ENCODE measurements at regions not wholly inside any gene's neighbourhood (a gene's known extent, or its start where the extent isn't known, plus 50 kb on each side); places are given as distances from the start of the nearest gene placed in this dataset.

DNA sequence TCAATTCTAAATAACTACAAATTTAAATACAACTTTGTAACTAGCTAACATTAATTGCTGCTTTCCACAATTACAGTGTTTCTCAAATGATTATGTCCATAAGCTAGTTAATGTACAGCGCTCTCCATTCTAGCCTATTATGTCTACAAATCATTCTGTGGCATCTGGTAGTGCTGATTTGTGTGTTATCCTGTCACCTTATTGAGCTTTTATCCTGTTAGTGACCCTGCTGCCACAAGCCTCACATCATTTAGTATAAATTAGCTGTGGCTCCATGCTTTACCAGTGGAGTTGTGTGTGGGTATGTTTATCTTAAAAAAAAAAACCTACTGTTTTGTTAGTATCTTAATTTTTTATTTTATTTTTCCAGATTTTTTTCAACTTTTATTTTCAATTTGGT is 112.6 kb upstream of the PJA2 start:
- H3K4me1 Mint-ChIP-seq = no peaks in the 10 kb centered on the region
- DNase-seq (ENCODE audit: low spot score in 2 of 2) (no peak), ATAC-seq (replicated peaks; ENCODE audit: extremely low read depth, poor library complexity, severe bottlenecking) (no peak)
- no peaks in the 10 kb centered on the region for H3K9me3 Mint-ChIP-seq
- H3K27ac Mint-ChIP-seq (ENCODE audit: low read depth) = no peak overlapping the region
- no peaks in the 10 kb centered on the region for H3K36me3 Mint-ChIP-seq (ENCODE audit: insufficient read depth)
- no peak overlapping the region for H3K4me3 Mint-ChIP-seq
- peaks cover 12% of the 10 kb centered on the region for H3K27me3 Mint-ChIP-seq

DNA sequence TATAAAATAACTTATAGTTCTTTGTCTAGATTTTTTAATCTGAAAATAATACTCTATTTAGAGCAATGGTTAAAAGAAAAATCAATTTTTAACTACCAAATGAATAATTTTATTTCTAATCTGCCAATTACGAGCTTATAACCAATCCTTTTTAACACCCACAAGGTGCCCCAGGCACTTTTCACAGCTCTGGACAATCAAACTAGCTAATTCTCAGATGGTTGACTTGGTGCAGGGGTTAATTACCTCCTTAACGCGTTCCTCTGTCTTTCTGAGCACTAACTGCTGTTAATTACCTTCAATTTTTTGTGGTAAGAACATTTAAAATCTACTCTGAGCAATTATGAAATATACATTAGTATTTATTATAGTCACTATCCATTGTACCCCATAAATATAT is 109.6 kb upstream of the PJA2 start:
- ATAC-seq (replicated peaks; ENCODE audit: extremely low read depth, poor library complexity, severe bottlenecking) (no peak), DNase-seq (ENCODE audit: low spot score in 2 of 2) (no peak)
- no peaks in the 10 kb centered on the region for H3K36me3 Mint-ChIP-seq (ENCODE audit: insufficient read depth)
- no peak overlapping the region for H3K27ac Mint-ChIP-seq (ENCODE audit: low read depth)
- peaks cover 12% of the 10 kb centered on the region for H3K27me3 Mint-ChIP-seq
- H3K4me1 Mint-ChIP-seq = no peaks in the 10 kb centered on the region
- H3K4me3 Mint-ChIP-seq = no peak overlapping the region
- no peaks in the 10 kb centered on the region for H3K9me3 Mint-ChIP-seq

DNA sequence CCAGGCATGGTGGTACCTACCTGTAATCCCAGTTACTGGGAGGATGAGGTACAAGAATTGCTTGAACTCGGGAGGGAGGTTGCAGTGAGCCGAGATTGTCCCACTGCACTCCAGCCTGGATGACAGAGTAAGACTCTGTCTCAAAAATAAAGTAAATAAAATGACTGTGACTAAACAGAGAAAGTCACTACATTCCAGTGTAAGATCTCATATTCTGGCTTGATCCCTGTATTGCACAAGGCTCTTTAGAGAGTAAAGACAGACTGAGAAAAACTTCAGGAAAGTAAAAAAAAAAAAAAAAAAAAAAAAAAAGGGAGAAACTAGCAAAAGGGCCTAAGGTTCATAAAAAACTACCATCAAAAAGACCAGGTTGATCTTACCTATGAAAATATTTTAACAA is 106.6 kb upstream of the PJA2 start:
- Mint-ChIP-seq H3K4me1 (no peaks in the 10 kb centered on the region), H3K27ac (ENCODE audit: low read depth) (no peak overlapping the region), H3K4me3 (no peak overlapping the region), H3K9me3 (no peaks in the 10 kb centered on the region), H3K36me3 (ENCODE audit: insufficient read depth) (no peaks in the 10 kb centered on the region), H3K27me3 (peaks cover 11% of the 10 kb centered on the region)
- ATAC-seq (replicated peaks; ENCODE audit: extremely low read depth, poor library complexity, severe bottlenecking) (no peak), DNase-seq (ENCODE audit: low spot score in 2 of 2) (no peak)

DNA sequence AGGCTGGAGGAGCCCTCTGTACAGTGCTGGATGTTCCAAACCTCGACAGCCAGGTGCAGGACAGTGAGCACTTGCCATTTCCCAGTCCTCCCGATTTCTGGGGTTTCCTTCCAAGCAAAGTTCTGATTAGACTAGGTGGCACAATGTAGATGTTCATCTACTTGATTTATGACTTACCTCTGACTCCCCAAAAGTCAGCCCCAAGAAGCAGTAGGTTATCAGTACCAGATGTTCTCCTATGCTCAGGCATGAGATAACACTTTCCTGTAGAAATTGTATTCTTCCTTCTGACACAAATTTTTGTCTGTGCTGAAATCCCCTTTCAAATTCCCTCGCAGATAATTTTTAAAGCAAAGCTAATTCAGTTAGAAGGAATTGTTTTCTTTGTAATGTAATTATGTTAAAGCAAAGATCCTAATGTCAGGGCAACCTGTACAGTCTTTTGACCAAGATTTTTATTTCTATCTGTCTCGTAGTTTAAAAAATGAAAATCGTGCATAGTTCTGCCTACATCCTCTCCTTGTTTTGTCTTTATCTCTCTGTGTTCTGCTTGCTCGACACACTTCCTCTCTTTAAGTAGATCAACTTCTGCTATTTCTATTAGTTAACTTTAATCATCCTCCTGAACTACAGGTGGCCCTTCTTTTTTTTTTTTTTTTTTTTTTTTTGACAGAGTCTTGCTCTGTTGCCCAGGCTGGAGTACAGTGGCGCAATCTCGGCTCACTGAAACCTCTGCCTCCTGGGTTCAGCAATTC is 102.4 kb upstream of the PJA2 start:
- H3K4me3 Mint-ChIP-seq = no peak overlapping the region
- DNase-seq (ENCODE audit: low spot score in 2 of 2) (no peak), ATAC-seq (replicated peaks; ENCODE audit: extremely low read depth, poor library complexity, severe bottlenecking) (no peak)
- no peaks in the 10 kb centered on the region for H3K4me1 Mint-ChIP-seq
- H3K27me3 Mint-ChIP-seq = peaks cover 26% of the 10 kb centered on the region
- no peaks in the 10 kb centered on the region for H3K9me3 Mint-ChIP-seq
- H3K36me3 Mint-ChIP-seq (ENCODE audit: insufficient read depth) = no peaks in the 10 kb centered on the region
- H3K27ac Mint-ChIP-seq (ENCODE audit: low read depth) = no peak overlapping the region

DNA sequence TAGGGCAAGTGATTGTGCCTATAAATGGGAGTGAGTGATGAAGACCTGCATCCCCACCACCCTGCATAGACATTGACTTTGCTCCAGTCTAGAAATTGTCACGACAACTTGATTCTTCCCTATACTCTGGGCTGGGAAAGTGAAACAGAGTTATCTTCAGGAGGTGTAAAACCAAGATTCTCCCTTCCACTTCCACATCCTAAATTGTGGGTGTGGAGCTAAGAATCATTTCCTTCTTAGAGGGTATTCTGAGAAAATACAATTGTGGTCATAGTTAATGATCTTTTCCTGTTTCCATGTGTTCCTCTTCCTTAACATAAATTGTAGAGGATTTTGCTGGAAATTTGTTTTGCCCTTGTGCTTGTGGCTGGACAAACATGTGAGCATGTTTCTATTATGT is 96.8 kb upstream of the PJA2 start:
- Mint-ChIP-seq H3K27ac (ENCODE audit: low read depth) (no peak overlapping the region), H3K9me3 (no peaks in the 10 kb centered on the region), H3K4me3 (no peak overlapping the region), H3K27me3 (peaks cover 21% of the 10 kb centered on the region), H3K4me1 (no peaks in the 10 kb centered on the region), H3K36me3 (ENCODE audit: insufficient read depth) (no peaks in the 10 kb centered on the region)
- no peak for DNase-seq (ENCODE audit: low spot score in 2 of 2)
- ATAC-seq (replicated peaks; ENCODE audit: extremely low read depth, poor library complexity, severe bottlenecking) = no peak

DNA sequence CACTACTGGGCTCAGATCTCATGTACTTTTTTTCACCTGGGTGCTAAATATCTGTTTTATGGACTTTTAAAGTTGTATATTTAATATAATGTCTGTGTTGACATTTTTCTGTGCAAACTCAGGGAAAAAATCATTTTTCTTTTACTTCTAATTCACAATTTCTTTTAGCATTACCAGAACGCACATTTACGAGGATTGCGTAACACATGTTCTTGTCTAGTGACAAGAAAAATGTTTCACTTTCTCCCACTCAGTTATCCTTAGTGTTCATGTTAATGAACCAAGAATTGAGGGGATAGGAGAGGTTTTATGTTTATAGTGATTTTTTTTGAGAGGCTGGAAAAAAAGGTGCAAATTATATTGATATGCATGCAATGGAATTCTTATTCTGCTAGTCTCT is 86.3 kb upstream of the PJA2 start:
- peaks cover 60% of the 10 kb centered on the region for H3K27me3 Mint-ChIP-seq
- DNase-seq (ENCODE audit: low spot score in 2 of 2) = no peak
- no peak overlapping the region for H3K27ac Mint-ChIP-seq (ENCODE audit: low read depth)
- H3K9me3 Mint-ChIP-seq = no peaks in the 10 kb centered on the region
- no peaks in the 10 kb centered on the region for H3K4me1 Mint-ChIP-seq
- H3K4me3 Mint-ChIP-seq = no peak overlapping the region
- H3K36me3 Mint-ChIP-seq (ENCODE audit: insufficient read depth) = no peaks in the 10 kb centered on the region
- ATAC-seq (replicated peaks; ENCODE audit: extremely low read depth, poor library complexity, severe bottlenecking) = no peak

DNA sequence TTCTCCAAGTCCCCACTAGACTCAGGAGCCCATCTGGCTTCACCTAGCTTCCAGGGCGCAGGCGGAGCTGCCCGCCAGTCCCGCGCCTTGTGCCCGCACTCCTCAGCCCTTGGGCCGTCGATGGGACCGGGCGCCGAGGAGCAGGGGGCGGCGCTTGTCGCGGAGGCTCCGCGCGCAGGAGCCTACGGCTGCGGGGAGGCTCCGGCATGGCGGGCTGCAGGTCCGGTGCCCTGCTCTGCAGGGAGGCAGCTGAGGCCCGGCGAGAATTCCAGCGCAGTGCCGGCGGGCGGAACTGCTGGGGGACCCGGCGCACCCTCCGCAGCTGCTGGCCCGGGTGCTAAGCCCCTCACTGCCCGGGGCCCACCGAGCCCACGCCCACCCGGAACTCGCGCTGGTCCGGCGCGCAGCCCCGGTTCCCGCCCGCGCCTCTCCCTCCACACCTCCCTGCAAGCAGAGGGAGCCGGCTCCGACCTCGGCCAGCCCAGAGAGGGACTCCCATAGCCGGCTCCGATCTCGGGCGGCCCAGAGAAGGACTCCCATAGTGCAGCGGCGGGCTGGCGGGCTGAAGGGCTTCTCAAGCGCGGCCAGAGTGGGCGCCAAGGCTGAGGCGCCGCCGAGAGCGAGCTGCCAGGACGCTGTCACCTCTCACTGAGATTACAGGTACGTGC is 78.1 kb upstream of the PJA2 start:
- no peaks in the 10 kb centered on the region for H3K36me3 Mint-ChIP-seq (ENCODE audit: insufficient read depth)
- H3K9me3 Mint-ChIP-seq = no peaks in the 10 kb centered on the region
- no peak overlapping the region for H3K4me3 Mint-ChIP-seq
- ATAC-seq (replicated peaks; ENCODE audit: extremely low read depth, poor library complexity, severe bottlenecking) (no peak), DNase-seq (ENCODE audit: low spot score in 2 of 2) (no peak)
- H3K27ac Mint-ChIP-seq (ENCODE audit: low read depth) = no peak overlapping the region
- H3K27me3 Mint-ChIP-seq = peaks cover 66% of the 10 kb centered on the region
- H3K4me1 Mint-ChIP-seq = no peaks in the 10 kb centered on the region

DNA sequence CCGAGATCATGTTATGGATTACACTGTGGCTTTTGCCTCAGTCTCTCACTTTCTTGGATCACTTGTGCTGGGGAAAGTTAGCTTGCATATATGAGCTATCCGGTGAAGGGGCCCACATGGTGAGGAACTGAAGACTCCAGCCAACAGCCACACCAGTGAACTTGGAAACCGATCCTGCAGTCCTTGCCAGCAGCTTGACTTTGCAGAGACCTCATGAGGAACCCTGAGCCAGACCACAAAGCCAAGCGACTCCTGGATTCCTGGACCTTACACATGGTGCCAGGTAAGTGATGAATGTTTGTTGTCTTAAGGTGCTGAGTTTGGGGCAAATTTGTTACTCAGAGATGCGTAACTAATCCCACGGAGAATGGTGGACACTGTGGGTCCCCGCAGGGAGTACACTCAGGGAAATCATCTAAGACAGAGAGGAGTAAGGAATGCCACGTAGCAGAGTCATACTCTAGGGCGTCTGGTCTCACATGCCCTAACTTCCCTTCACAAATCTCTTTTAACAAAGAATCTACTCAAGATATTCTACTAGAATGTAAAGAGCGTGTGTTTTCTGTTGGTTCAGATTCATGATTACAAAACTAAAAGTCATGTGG is 76.5 kb upstream of the PJA2 start:
- DNase-seq (ENCODE audit: low spot score in 2 of 2) = no peak
- no peak overlapping the region for H3K4me3 Mint-ChIP-seq
- H3K36me3 Mint-ChIP-seq (ENCODE audit: insufficient read depth) = no peaks in the 10 kb centered on the region
- no peak overlapping the region for H3K27ac Mint-ChIP-seq (ENCODE audit: low read depth)
- H3K27me3 Mint-ChIP-seq = peaks cover 63% of the 10 kb centered on the region
- no peaks in the 10 kb centered on the region for H3K9me3 Mint-ChIP-seq
- ATAC-seq (replicated peaks; ENCODE audit: extremely low read depth, poor library complexity, severe bottlenecking) = no peak
- H3K4me1 Mint-ChIP-seq = no peaks in the 10 kb centered on the region

DNA sequence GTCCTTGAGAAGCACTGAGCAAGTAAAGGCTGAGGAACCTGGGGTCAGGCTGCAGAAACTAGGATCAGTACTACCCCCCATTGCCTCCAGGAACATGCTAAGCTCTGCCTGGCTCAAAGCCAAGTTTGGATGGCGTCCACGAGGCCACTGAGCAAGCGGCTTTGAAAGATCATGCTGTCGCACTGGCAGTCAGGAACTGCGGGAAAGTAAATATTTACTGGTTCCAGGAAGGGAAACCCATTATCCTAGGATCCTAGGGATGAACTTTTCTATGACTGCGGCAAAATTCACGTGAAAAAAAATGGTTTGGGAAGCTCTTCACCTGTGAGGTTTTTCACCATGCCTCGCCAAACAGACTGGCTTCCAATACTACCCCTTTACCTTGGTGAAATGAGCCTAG is 75.3 kb upstream of the PJA2 start:
- Mint-ChIP-seq H3K36me3 (ENCODE audit: insufficient read depth) (no peaks in the 10 kb centered on the region), H3K9me3 (no peaks in the 10 kb centered on the region), H3K27ac (ENCODE audit: low read depth) (no peak overlapping the region), H3K27me3 (peaks cover 51% of the 10 kb centered on the region), H3K4me3 (no peak overlapping the region), H3K4me1 (no peaks in the 10 kb centered on the region)
- DNase-seq (ENCODE audit: low spot score in 2 of 2) = no peak
- ATAC-seq (replicated peaks; ENCODE audit: extremely low read depth, poor library complexity, severe bottlenecking) = no peak

DNA sequence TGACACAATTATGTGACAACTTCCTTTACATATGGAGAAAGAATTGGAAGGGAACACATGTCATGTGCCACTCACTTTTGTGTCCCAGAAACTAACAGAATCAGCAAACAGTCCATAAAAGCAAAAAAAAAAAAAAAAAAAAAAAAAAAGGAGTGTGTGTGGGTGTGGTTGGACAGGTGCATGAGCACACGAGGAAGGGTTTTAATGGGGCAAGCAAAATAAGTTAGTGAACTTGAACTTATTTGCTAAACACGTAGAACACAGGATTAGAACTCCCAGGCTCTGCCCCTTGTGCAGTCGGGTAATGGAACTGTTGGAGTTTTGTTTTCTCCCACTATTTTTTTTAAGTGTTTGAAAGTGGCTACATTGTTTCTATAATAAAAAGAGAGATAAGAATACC is 74.8 kb upstream of the PJA2 start:
- Mint-ChIP-seq H3K4me3 (no peak overlapping the region), H3K27me3 (peaks cover 46% of the 10 kb centered on the region), H3K36me3 (ENCODE audit: insufficient read depth) (no peaks in the 10 kb centered on the region), H3K9me3 (no peaks in the 10 kb centered on the region), H3K27ac (ENCODE audit: low read depth) (no peak overlapping the region), H3K4me1 (no peaks in the 10 kb centered on the region)
- DNase-seq (ENCODE audit: low spot score in 2 of 2) = no peak
- no peak for ATAC-seq (replicated peaks; ENCODE audit: extremely low read depth, poor library complexity, severe bottlenecking)

DNA sequence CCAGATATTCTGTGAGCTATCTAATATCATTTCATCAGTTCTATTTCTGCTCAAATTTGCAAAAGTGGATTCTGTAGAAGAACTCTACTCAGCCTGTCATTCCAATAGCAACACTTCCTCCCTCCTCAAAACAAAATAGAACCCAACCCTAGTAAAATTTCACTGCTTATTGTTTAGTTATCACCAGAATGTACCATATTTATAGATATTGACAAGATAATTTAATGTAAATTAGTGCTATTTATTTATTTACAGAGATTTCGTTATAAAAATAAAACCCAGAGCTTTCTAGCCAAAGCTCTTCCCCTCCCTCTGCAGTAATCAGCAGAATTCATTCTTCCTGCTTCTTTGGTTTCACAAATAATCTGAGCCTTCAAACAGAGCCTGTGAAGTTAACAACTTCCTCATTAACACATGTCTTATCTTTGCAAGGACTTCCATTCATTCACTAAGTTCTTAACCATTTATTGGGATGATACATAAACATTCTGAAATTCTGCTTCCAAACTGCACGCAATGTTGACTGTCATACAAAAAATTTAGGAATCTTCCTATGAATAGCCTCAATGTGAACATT is 73.7 kb upstream of the PJA2 start:
- no peak overlapping the region for H3K27ac Mint-ChIP-seq (ENCODE audit: low read depth)
- no peak overlapping the region for H3K4me3 Mint-ChIP-seq
- H3K27me3 Mint-ChIP-seq = peaks cover 35% of the 10 kb centered on the region
- ATAC-seq (replicated peaks; ENCODE audit: extremely low read depth, poor library complexity, severe bottlenecking) (no peak), DNase-seq (ENCODE audit: low spot score in 2 of 2) (no peak)
- H3K9me3 Mint-ChIP-seq = no peaks in the 10 kb centered on the region
- H3K36me3 Mint-ChIP-seq (ENCODE audit: insufficient read depth) = no peaks in the 10 kb centered on the region
- H3K4me1 Mint-ChIP-seq = no peaks in the 10 kb centered on the region

DNA sequence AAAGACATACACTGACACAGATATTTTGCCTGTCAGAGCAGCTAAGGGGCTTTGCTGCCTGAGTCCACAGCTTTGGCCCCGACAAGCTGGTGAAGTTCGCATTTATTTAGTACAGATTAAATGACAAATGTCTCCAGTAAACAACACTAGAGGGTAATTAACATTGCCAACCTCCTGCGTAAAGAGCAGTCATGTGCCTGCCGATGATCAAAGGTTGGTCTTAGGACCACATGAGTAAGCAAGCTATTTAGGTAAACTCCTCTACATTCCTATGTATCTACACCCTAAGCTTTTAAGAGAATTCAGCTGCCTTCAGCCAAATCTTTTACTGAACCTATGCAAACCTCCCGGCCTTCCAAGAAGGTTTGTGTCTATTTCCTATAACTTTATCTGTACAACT is 73.0 kb upstream of the PJA2 start:
- Mint-ChIP-seq H3K4me1 (no peaks in the 10 kb centered on the region), H3K4me3 (no peak overlapping the region), H3K9me3 (no peaks in the 10 kb centered on the region), H3K36me3 (ENCODE audit: insufficient read depth) (peaks cover 2% of the 10 kb centered on the region), H3K27ac (ENCODE audit: low read depth) (no peak overlapping the region), H3K27me3 (peaks cover 34% of the 10 kb centered on the region)
- DNase-seq (ENCODE audit: low spot score in 2 of 2) = no peak
- ATAC-seq (replicated peaks; ENCODE audit: extremely low read depth, poor library complexity, severe bottlenecking) = no peak
